ENCODE measurements at regions not wholly inside any gene's neighbourhood (a gene's known extent, or its start where the extent isn't known, plus 50 kb on each side); places are given as distances from the start of the nearest gene placed in this dataset.

- TF ChIP-seq CTCF (IDR thresholded peaks at IDR 0.05) (no peak), POLR2A (IDR thresholded peaks at IDR 0.05) (no peak)
Measured at GRCh38 chr10:79005126-79005810, 63.5 kb upstream of the ZMIZ1 start.
